HEK293 (cell line): ENCODE measurements at regions not wholly inside any gene's neighbourhood (a gene's known extent, or its start where the extent isn't known, plus 50 kb on each side); places are given as distances from the start of the nearest gene placed in this dataset.

Experiments
- CTCF ChIP-seq: fragments of 450-650 bp; formaldehyde crosslinking; IDR thresholded peaks from 2 replicates; pipeline ENCODE4 v1.5.1; 2016; ENCODE audit warnings: missing biosample characterization, missing genetic modification characterization
- HOXA7 ChIP-seq: sonication (generic); formaldehyde crosslinking; IDR thresholded peaks from 2 replicates; pipeline ENCODE4 v1.8.1; 2022; ENCODE audit warnings: missing genetic modification reagents, borderline replicate concordance
- KLF16 ChIP-seq: fragments of 450-650 bp; formaldehyde crosslinking; IDR thresholded peaks from 2 replicates; pipeline ENCODE4 v1.5.1; 2017; ENCODE audit warnings: missing biosample characterization, missing genetic modification characterization
- REPIN1 ChIP-seq: fragments of 450-650 bp; formaldehyde crosslinking; IDR thresholded peaks from 2 replicates; pipeline ENCODE4 v1.5.1; 2017; ENCODE audit warnings: missing biosample characterization, missing genetic modification characterization, low read depth
- ZFP37 ChIP-seq: fragments of 450-650 bp; formaldehyde crosslinking; IDR thresholded peaks from 2 replicates; pipeline ENCODE4 v1.5.1; 2016; ENCODE audit warnings: missing biosample characterization, missing genetic modification characterization
- ZNF138 ChIP-seq: fragments of 450-650 bp; formaldehyde crosslinking; IDR thresholded peaks from 2 replicates; pipeline ENCODE4 v1.5.1; 2016; ENCODE audit warnings: missing biosample characterization, missing genetic modification characterization, borderline replicate concordance
- ZNF169 ChIP-seq: fragments of 450-650 bp; formaldehyde crosslinking; IDR thresholded peaks from 2 replicates; pipeline ENCODE4 v1.5.1; 2016; ENCODE audit warnings: missing biosample characterization, missing genetic modification characterization
- ZNF433 ChIP-seq: fragments of 450-650 bp; formaldehyde crosslinking; IDR thresholded peaks from 2 replicates; pipeline ENCODE4 v1.5.1; 2016; ENCODE audit warnings: missing biosample characterization, missing genetic modification characterization, low read depth
- ZNF629 ChIP-seq: fragments of 450-650 bp; formaldehyde crosslinking; IDR thresholded peaks from 2 replicates; pipeline ENCODE4 v1.5.1; 2017; ENCODE audit warnings: missing biosample characterization, missing genetic modification characterization
- ZSCAN18 ChIP-seq: fragments of 450-650 bp; formaldehyde crosslinking; IDR thresholded peaks from 2 replicates; pipeline ENCODE4 v1.5.1; 2016; ENCODE audit warnings: missing biosample characterization, missing genetic modification characterization

- TF ChIP-seq ZFP37 (tag by site-specific recombination) (no peak), ZSCAN18 (tag by site-specific recombination) (no peak), REPIN1 (tag by site-specific recombination) (no peak), ZNF138 (tag by site-specific recombination) (no peak), CTCF (tag by site-specific recombination) (no peak), ZNF629 (no peak), ZNF169 (tag by site-specific recombination) (no peak), ZNF433 (tag by site-specific recombination) (no peak), HOXA7 (no peak), KLF16 (tag by site-specific recombination) (no peak)
These were observed 82.6 kb upstream of the CNKSR3 start for GRCh38 chr6:154593122-154593521.
